DOHH2 (cell line): ENCODE measurements at regions not wholly inside any gene's neighbourhood (a gene's known extent, or its start where the extent isn't known, plus 50 kb on each side); places are given as distances from the start of the nearest gene placed in this dataset.

Experiments
- H3F3A ChIP-seq: fragments of 200-600 bp; sonication (generic), shearing (Covaris generic); 2 replicates; pipeline ENCODE4 v1.6.0; 2016; ENCODE audit warnings: antibody characterized with exemption, mild to moderate bottlenecking; ENCODE audit not compliant: control insufficient read depth, insufficient read depth
- H3K27ac ChIP-seq: fragments of 200-600 bp; sonication (generic); 2 replicates; pipeline ENCODE4 v1.5.1; 2014; ENCODE audit warnings: low read depth, mild to moderate bottlenecking, low read length, moderate library complexity
- H3K27me3 ChIP-seq: fragments of 200-600 bp; sonication (generic); 2 replicates; pipeline ENCODE4 v1.6.1; 2014; ENCODE audit warnings: mild to moderate bottlenecking, low read length, mixed read lengths; ENCODE audit not compliant: control insufficient read depth
- H3K36me3 ChIP-seq: fragments of 200-600 bp; sonication (generic); 2 replicates; pipeline ENCODE4 v1.6.1; 2014; ENCODE audit warnings: mild to moderate bottlenecking, low read length, moderate library complexity, mixed read lengths; ENCODE audit not compliant: control insufficient read depth
- H3K4me1 ChIP-seq: fragments of 200-600 bp; sonication (generic); 2 replicates; pipeline ENCODE4 v1.6.1; 2014; ENCODE audit warnings: mild to moderate bottlenecking, low read length, mixed read lengths; ENCODE audit not compliant: control insufficient read depth
- H3K4me2 ChIP-seq: fragments of 200-600 bp; sonication (generic); 2 replicates; pipeline ENCODE4 v1.6.0; 2014; ENCODE audit warnings: mild to moderate bottlenecking, low read length, moderate library complexity
- H3K4me3 ChIP-seq: fragments of 200-600 bp; sonication (generic); 2 replicates; pipeline ENCODE4 v1.5.1; 2014; ENCODE audit warnings: mild to moderate bottlenecking, low read length, mixed read lengths
- H3K79me2 ChIP-seq: fragments of 200-600 bp; sonication (generic); 2 replicates; pipeline ENCODE4 v1.6.1; 2014; ENCODE audit warnings: mild to moderate bottlenecking, low read length, mixed read lengths; ENCODE audit not compliant: control insufficient read depth
- H3K9me2 ChIP-seq: fragments of 200-600 bp; sonication (generic); replicated peaks from 2 replicates; pipeline ENCODE4 v1.6.1; 2014; ENCODE audit warnings: mild to moderate bottlenecking, low read length, mixed read lengths; ENCODE audit not compliant: control insufficient read depth
- H3K9me3 ChIP-seq: fragments of 200-600 bp; sonication (generic); 2 replicates; pipeline ENCODE4 v1.6.1; 2014; ENCODE audit warnings: antibody characterized with exemption, low read length, mixed read lengths; ENCODE audit not compliant: control insufficient read depth, insufficient read depth
- H4K20me1 ChIP-seq: fragments of 200-600 bp; sonication (generic); 2 replicates; pipeline ENCODE4 v1.6.0; 2014; ENCODE audit warnings: low read depth, mild to moderate bottlenecking, antibody characterized with exemption, low read length, moderate library complexity; ENCODE audit not compliant: control insufficient read depth, insufficient read depth
- CTCF ChIP-seq: fragments of 200-600 bp; sonication (generic); IDR thresholded peaks from one replicate; pipeline ENCODE4 v1.5.1; 2014; ENCODE audit warnings: antibody characterized with exemption, mild to moderate bottlenecking, low read depth, low read length; ENCODE audit not compliant: poor library complexity, severe bottlenecking
- EZH2phosphoT487 ChIP-seq: fragments of 200-600 bp; sonication (generic); IDR thresholded peaks from 2 replicates; pipeline ENCODE4 v1.6.1; 2017; ENCODE audit warnings: borderline replicate concordance, mild to moderate bottlenecking, antibody characterized with exemption, low read length, moderate library complexity, mixed read lengths

GRCh38 chr2:58875436-58875835 is 634.3 kb upstream of the FANCL start:
- no peak overlapping the region for H3K4me2 ChIP-seq
- no peaks in the 10 kb centered on the region for H4K20me1 ChIP-seq
- H3K4me1 ChIP-seq: no peaks in the 10 kb centered on the region
- H3K36me3 ChIP-seq: no peaks in the 10 kb centered on the region
- H3K9me3 ChIP-seq: no peaks in the 10 kb centered on the region
- H3K9me2 ChIP-seq: no peaks in the 10 kb centered on the region
- TF ChIP-seq CTCF (no peak), EZH2phosphoT487 (no peak)
- H3K27ac ChIP-seq: no peak overlapping the region
- H3K27me3 ChIP-seq: no peaks in the 10 kb centered on the region; the same call in 1 of the 2 replicates
- no peak overlapping the region for H3K4me3 ChIP-seq
- no peaks in the 10 kb centered on the region for H3K79me2 ChIP-seq
- no peaks in the 10 kb centered on the region for H3F3A ChIP-seq

DNA sequence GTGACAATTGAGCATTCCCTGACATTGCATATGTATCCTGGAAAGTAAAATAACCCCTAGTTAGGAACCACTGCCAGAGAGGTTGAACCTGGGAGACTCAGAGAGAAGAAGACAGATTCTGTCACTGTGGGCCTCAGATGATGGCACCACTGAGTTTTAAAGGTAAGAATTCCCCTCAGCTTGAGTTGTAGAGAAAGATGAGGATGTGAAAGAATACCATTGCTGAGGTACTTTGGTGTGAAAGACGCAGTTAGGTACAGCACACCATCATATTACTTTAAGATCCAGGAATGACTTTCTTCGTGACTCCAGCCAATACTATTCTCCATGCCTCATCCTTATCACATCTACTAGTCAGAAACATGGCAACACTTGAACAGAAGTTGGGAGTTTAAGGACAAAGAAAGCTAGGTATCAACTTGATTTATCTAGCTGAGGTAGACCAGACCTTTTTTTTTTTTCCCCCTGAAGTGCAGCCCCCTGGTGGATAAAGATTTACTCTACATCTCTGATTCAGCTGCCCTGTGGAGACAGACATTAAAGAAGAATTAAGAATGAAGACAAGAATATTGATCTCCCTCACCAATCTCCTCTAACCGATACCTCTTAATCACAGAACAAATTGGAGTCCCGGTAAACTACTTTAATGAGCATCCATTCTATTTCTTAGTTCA is 630.5 kb upstream of the FANCL start:
- TF ChIP-seq CTCF (peak; percentile 46), EZH2phosphoT487 (no peak)
- Histone ChIP-seq H4K20me1 (no peaks in the 10 kb centered on the region), H3K27me3 (peaks cover 3% of the 10 kb centered on the region), H3F3A (no peaks in the 10 kb centered on the region), H3K79me2 (no peaks in the 10 kb centered on the region), H3K9me2 (no peaks in the 10 kb centered on the region), H3K4me1 (no peaks in the 10 kb centered on the region), H3K4me2 (no peak overlapping the region), H3K4me3 (no peak overlapping the region), H3K27ac (no peak overlapping the region), H3K36me3 (no peaks in the 10 kb centered on the region), H3K9me3 (no peaks in the 10 kb centered on the region)

DNA sequence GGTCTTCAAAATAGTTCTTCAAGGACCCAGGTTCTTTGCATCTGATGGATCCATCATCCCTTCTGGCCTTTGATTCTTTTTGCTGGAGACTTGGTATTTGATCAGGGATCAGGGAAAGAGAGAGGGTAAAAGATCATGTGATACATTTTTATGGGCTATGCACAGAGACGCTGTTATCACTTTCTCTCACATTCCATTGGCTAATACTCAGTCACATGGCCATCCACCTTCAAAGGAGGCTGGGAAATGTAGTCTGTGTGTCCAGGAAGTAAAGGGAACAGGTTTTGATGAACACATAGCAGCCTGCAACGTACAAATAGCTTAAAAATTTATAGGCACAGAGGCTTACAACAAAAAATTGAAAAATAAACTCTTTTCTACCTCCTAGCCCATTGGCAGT is 629.6 kb upstream of the FANCL start:
- Histone ChIP-seq H3K4me3 (no peak overlapping the region), H3K36me3 (no peaks in the 10 kb centered on the region), H3K9me2 (no peaks in the 10 kb centered on the region), H3K27ac (no peak overlapping the region), H3K9me3 (no peaks in the 10 kb centered on the region), H3K4me1 (no peaks in the 10 kb centered on the region), H3K27me3 (peaks cover 7% of the 10 kb centered on the region), H4K20me1 (no peaks in the 10 kb centered on the region), H3K79me2 (no peaks in the 10 kb centered on the region), H3F3A (no peaks in the 10 kb centered on the region), H3K4me2 (no peak overlapping the region)
- TF ChIP-seq EZH2phosphoT487 (no peak), CTCF (no peak)
